Mucosa of rectum (tissue), 2 donors: ENCODE measurements at regions not wholly inside any gene's neighbourhood (a gene's known extent, or its start where the extent isn't known, plus 50 kb on each side); places are given as distances from the start of the nearest gene placed in this dataset.
"Not testable (repeated sequence)": the region's sequence is repeated elsewhere in the genome, so short reads cannot be mapped to it uniquely, and the experiment has no call there.

Experiments used
- H3K27ac ChIP-seq, 2 donors: one replicate each; pipeline ENCODE4 v1.7.0; 2013; ENCODE audit warnings: inconsistent platforms in 2 of 2, low read depth in 2 of 2, low read length in 2 of 2
- H3K27me3 ChIP-seq, 2 donors: one replicate each; pipeline ENCODE4 v1.7.0; 2013; ENCODE audit warnings: low read length in 2 of 2; ENCODE audit not compliant: control insufficient read depth in 2 of 2, insufficient read depth in 2 of 2
- H3K36me3 ChIP-seq, 2 donors: one replicate each; pipeline ENCODE4 v1.7.0; 2013; ENCODE audit warnings: low read length in 2 of 2; ENCODE audit not compliant: control insufficient read depth in 2 of 2, insufficient read depth in 2 of 2
- H3K4me1 ChIP-seq, 2 donors: one replicate each; pipeline ENCODE4 v1.7.0; 2013; ENCODE audit warnings: low read length in 2 of 2, mild to moderate bottlenecking in 1 of 2; ENCODE audit not compliant: control insufficient read depth in 2 of 2, insufficient read depth in 2 of 2
- H3K4me3 ChIP-seq, 2 donors: one replicate each; pipeline ENCODE4 v1.7.0; 2013; ENCODE audit warnings: low read length in 2 of 2
- H3K9ac ChIP-seq, 2 donors: one replicate each; pipeline ENCODE4 v1.7.0; 2013; ENCODE audit warnings: low read length in 2 of 2, low read depth in 1 of 2, mild to moderate bottlenecking in 1 of 2
- H3K9me3 ChIP-seq, 2 donors: one replicate each; pipeline ENCODE4 v1.7.0; 2013; ENCODE audit warnings: low read length in 2 of 2; ENCODE audit not compliant: control insufficient read depth in 2 of 2
- donor health status: healthy.
- donor health status: Normal muscosa, but diverticular disease.

DNA sequence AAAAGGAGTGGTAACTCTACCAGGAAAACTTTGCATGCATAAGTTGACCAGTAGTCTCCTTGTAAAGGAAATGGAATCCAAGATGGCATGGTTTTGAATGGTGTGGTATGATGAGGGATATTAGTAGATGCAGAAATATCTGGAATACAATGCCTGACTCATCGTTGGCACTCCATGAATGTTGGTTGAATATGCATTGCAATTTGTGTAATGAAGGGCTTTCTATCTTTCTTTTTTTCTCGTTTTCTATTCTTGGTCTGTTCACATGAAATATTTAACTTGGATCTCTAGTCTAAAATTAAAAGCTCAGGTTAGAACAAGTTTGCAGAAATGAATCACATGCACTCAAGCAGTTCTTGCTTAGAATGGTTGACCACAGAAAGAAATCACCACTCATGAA, 195.3 kb upstream of the ADRA1D start:
- H3K4me1 ChIP-seq = no peaks in the 10 kb centered on the region
- H3K27ac ChIP-seq = no peak overlapping the region
- H3K36me3 ChIP-seq = no peaks in the 10 kb centered on the region
- no peaks in the 10 kb centered on the region for H3K27me3 ChIP-seq
- H3K4me3 ChIP-seq = no peak overlapping the region
- H3K9ac ChIP-seq = no peak overlapping the region
- H3K9me3 ChIP-seq = no peaks in the 10 kb centered on the region

DNA sequence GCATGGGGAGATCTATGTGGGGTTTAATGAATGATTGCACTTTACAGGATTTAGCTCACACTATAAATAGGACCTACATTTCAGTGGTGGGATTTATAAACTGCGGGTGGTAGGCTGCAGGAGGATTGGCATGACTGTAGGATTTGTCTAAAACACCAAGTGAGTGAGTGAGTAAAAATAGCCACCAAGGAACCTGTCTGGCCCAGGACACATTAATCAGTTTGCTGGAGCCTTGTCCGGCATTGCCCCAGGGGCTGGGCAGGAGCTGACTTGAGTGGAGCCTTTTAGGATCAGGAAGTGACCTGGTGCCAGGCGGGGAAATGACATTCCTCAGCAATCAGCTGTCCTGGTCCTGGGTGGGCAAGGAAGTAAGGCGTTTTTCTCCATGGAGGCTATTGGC, 193.9 kb upstream of the ADRA1D start:
- Histone ChIP-seq H3K27ac (no peak overlapping the region), H3K36me3 (no peaks in the 10 kb centered on the region), H3K4me3 (no peak overlapping the region), H3K9me3 (no peaks in the 10 kb centered on the region), H3K27me3 (no peaks in the 10 kb centered on the region), H3K9ac (no peak overlapping the region), H3K4me1 (no peaks in the 10 kb centered on the region)

DNA sequence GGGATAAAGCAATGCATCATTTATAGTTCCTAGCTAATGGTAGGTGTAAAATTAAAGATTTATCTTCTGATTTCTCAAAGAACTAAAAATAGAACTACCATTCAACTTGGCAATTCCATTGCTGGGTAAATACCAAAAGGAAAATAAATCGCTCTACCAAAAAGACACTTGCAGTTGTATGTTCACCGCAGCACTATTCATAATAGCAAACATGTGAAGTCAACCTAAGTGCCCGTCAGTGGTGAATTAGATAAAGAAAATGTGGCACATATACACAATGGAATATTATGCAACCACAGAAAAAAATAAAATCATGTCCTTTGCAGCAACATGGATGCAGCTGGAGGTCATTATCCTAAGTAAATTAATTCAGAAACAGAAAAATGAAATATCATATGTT, 192.8 kb upstream of the ADRA1D start:
- H3K4me3 ChIP-seq = no peak overlapping the region
- H3K27ac ChIP-seq = no peak overlapping the region
- no peak overlapping the region for H3K9ac ChIP-seq
- H3K27me3 ChIP-seq = no peaks in the 10 kb centered on the region
- no peaks in the 10 kb centered on the region for H3K36me3 ChIP-seq
- H3K4me1 ChIP-seq = no peaks in the 10 kb centered on the region
- H3K9me3 ChIP-seq = no peaks in the 10 kb centered on the region

DNA sequence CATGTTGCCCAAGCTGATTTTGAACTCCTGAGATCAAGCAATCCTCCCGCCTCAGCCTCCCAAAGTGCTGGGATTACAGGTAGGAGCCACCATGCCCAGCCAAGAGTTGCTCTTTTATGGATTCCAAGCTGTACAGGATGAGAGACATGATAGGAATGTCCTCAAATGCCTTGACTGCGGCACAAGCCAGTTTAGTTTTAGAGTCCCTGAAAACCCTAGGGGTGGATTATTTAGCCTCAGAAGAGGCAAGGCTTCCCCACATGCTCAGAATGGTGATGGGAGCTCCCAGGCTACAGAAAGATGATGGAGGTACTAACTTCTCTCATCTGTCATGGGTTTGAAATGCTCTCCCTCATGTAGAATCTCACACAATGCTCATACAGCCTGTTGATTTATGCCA, 192.1 kb upstream of the ADRA1D start:
- H3K27me3 ChIP-seq = no peaks in the 10 kb centered on the region
- H3K4me3 ChIP-seq = no peak overlapping the region
- no peaks in the 10 kb centered on the region for H3K9me3 ChIP-seq
- no peak overlapping the region for H3K27ac ChIP-seq
- no peaks in the 10 kb centered on the region for H3K4me1 ChIP-seq
- H3K36me3 ChIP-seq = no peaks in the 10 kb centered on the region
- no peak overlapping the region for H3K9ac ChIP-seq

DNA sequence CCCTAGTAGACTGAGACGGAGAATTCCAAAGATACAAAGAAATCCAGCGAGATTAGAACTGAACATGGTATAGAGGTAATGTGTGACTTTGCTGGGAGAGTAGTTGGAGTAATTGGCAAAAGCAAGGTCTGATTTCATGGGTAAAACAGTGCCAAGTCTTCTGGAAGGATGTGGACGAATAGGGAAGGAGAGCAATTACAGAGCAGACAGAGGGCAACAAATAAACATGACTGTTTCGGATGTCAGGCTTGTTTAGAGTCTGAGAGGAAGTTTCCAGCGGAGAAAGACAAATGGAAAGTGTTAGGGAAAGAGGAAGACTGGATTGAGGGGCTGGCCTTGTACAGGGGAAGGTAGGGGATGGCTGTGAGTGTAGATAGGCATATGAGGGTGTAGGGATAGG, 190.4 kb upstream of the ADRA1D start:
- no peaks in the 10 kb centered on the region for H3K27me3 ChIP-seq

DNA sequence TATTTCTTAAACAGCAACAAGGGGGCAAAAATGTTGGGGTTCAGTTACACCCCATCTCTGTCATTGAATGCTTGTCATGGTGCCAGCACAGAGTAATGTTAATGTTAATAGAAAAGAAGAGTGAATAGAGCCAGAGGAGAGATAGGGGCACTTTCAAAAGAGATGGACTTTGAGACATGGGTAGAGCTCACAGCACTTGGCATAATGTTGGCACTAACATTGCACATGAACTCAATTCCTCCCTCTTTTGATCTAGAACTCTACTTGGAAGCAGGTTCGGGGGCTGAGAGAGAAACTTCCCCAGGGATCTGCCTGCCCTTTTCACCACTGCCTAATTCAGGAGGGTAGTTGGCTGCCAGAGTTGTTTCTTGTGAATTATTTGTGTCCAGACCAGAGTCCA, 188.0 kb upstream of the ADRA1D start:
- Histone ChIP-seq H3K9me3 (no peaks in the 10 kb centered on the region), H3K36me3 (no peaks in the 10 kb centered on the region), H3K9ac (no peak overlapping the region), H3K4me1 (no peaks in the 10 kb centered on the region), H3K27me3 (no peaks in the 10 kb centered on the region), H3K27ac (no peak overlapping the region), H3K4me3 (no peak overlapping the region)

More for the DNA sequence above, 190.4 kb upstream of the ADRA1D start:
- Histone ChIP-seq H3K4me1 (no peaks in the 10 kb centered on the region), H3K9me3 (no peaks in the 10 kb centered on the region), H3K27ac (no peak overlapping the region), H3K4me3 (no peak overlapping the region), H3K9ac (no peak overlapping the region), H3K36me3 (no peaks in the 10 kb centered on the region)

DNA sequence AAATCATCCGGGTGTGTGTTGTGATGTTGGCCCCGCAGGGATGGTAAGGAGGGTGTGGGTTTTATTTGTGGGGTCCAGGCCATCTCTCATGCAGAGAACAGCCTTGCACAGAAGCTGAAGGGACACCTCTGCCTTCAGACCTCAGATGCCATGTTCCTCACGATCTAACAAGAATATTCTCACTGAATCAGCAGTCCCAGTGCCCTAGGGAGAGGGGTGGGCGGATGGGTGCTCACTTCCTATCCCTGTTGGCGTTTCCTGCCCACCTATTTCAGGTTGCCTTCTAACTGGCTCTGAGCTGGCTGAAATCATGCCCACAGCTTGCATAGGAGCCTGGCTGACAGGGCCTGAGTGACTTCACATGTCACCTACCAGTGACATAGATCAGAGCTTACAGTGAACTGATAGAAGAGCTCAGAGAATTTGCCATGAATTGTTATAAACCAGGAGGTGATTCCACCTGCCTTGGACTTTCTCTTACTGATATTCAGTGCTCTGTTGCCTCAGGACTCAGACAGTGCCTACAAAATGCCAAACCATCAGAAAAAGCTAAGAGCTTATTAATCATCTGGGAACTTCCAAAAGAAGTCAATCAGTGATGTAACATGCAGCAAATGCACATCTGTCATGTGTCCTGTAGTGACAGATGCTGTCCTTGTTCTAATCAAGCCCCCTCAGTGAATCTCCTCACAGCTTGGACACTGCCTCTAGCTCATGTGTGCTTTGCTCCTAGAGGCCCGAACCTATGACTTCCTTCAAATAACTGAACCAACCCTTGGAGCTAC, 186.8 kb upstream of the ADRA1D start:
- H3K36me3 ChIP-seq = no peaks in the 10 kb centered on the region
- no peaks in the 10 kb centered on the region for H3K9me3 ChIP-seq
- no peak overlapping the region for H3K27ac ChIP-seq
- H3K9ac ChIP-seq = no peak overlapping the region
- H3K4me3 ChIP-seq = no peak overlapping the region
- no peaks in the 10 kb centered on the region for H3K4me1 ChIP-seq
- H3K27me3 ChIP-seq = no peaks in the 10 kb centered on the region

DNA sequence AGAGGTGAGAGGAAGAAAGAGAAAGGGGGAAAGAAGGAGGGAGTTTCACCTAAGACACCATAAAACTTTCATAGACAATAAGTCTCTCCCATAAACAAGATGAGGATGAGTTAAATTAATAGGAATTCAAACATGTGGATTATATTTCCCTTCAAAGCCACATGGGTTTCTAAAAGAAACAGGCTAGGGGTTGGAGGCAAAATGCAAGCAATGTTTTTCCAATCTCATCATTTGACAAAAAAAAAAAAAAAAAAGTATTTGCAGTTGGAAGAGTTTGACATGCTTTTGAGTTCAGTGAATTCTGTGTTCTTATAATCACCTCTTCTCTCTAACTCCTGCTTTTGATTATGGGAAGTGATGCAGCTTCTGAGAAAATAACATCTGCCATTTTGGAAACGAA, 186.1 kb upstream of the ADRA1D start:
- Histone ChIP-seq H3K9me3 (no peaks in the 10 kb centered on the region), H3K36me3 (no peaks in the 10 kb centered on the region), H3K27ac (no peak overlapping the region), H3K4me1 (no peaks in the 10 kb centered on the region), H3K9ac (no peak overlapping the region), H3K27me3 (no peaks in the 10 kb centered on the region), H3K4me3 (no peak overlapping the region)

DNA sequence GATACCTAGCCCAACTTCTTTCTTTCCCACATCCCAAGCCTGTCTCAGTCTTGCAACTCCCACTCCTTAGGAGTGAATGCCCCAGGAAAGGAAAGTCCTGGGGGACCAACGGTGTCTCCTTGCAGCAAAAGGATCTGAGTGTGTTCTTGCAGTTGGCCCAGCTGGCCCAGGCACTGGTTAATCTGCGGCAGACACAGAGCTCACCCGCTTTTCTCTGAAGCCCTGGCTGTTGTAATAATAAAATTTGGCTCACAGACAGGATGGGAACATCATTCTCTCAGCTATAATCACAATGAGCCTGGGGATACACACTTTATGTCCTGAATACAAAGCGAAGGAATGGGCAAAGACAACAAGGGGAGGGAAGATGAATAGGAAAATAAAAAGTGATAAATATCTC, 185.6 kb upstream of the ADRA1D start:
- H3K27me3 ChIP-seq = no peaks in the 10 kb centered on the region
- H3K4me3 ChIP-seq = no peak overlapping the region
- no peaks in the 10 kb centered on the region for H3K4me1 ChIP-seq
- no peaks in the 10 kb centered on the region for H3K9me3 ChIP-seq
- no peak overlapping the region for H3K9ac ChIP-seq
- H3K27ac ChIP-seq = no peak overlapping the region
- no peaks in the 10 kb centered on the region for H3K36me3 ChIP-seq

DNA sequence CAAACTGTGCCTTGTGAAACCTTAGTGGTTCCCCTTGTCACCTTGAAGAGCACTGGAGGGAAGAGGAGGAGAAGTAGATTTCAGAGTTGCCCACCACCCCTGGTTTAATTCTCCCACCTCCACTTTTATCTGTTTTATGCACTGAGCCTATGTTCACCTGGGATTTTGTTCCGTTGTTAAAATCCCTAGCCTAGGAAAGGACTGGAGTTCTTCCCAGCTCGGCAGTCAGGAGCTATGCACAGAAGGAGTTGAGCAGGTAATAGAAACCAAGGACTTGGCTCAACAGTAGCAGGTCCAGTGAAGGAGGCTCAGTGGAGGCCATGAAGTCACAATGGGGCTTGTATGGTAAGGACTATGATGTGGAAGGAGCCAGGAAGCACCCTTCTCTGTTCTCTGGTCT, 182.4 kb upstream of the ADRA1D start:
- Histone ChIP-seq H3K27me3 (no peaks in the 10 kb centered on the region), H3K4me3 (no peak overlapping the region)

DNA sequence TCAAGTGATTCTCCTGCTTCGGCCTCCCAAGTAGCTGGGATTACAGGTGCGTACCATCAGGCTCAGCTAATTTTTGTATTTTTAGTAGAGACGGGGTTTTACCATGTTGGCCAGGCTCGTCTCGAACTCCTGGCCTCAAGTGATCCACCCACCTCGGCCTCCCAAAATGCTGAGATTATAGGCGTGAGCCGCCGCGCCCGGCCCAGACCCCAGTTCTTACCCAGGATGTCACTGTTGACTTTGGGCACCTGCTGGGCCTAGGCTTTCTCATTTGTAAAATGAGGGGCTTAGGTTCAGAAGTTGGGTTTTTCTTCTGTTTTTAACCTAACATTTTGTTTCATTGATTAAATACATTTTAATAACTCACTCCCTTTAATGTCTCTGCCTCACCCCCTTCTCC, 181.7 kb upstream of the ADRA1D start:
- H3K9me3 ChIP-seq, H3K4me3 ChIP-seq, H3K27me3 ChIP-seq, H3K9ac ChIP-seq, H3K36me3 ChIP-seq, H3K27ac ChIP-seq, H3K4me1 ChIP-seq: not testable (repeated sequence)

More for the DNA sequence above, 182.4 kb upstream of the ADRA1D start:
- H3K27ac ChIP-seq = no peak overlapping the region
- H3K9me3 ChIP-seq = no peaks in the 10 kb centered on the region
- no peaks in the 10 kb centered on the region for H3K4me1 ChIP-seq
- no peak overlapping the region for H3K9ac ChIP-seq
- no peaks in the 10 kb centered on the region for H3K36me3 ChIP-seq
